Putamen (tissue), 1 donor: ENCODE measurements at regions not wholly inside any gene's neighbourhood (a gene's known extent, or its start where the extent isn't known, plus 50 kb on each side); places are given as distances from the start of the nearest gene placed in this dataset.

Source experiments
- DNase-seq: peaks from one replicate; pipeline ENCODE4 v3.0.0-alpha.2; 2016; ENCODE audit warnings: low spot score

GRCh38 chr4:125693228-125693627, 378.5 kb downstream of the FAT4 start:
- DNase-seq = no peak

GRCh38 chr4:125702406-125702805, 387.7 kb downstream of the FAT4 start:
- no peak for DNase-seq

GRCh38 chr4:125703443-125703842, 388.7 kb downstream of the FAT4 start:
- no peak for DNase-seq

- no peak for DNase-seq
These were observed 390.0 kb downstream of the FAT4 start for GRCh38 chr4:125704726-125705125.

- no peak for DNase-seq
These were observed 390.9 kb downstream of the FAT4 start for GRCh38 chr4:125705681-125706080.

GRCh38 chr4:125707397-125707796, 392.6 kb downstream of the FAT4 start:
- DNase-seq = no peak

GRCh38 chr4:125710766-125711165, 396.0 kb downstream of the FAT4 start:
- no peak for DNase-seq

GRCh38 chr4:125714049-125714448, 399.3 kb downstream of the FAT4 start:
- DNase-seq = no peak

- DNase-seq = no peak
These were observed 400.1 kb downstream of the FAT4 start for GRCh38 chr4:125714845-125715244.

- DNase-seq = no peak
These were observed 405.2 kb downstream of the FAT4 start for GRCh38 chr4:125719987-125720386.

- no peak for DNase-seq
These were observed 407.3 kb downstream of the FAT4 start for GRCh38 chr4:125722009-125722408.

- DNase-seq = no peak
These were observed 411.3 kb downstream of the FAT4 start for GRCh38 chr4:125725957-125726525.

GRCh38 chr4:125727931-125728330, 413.2 kb downstream of the FAT4 start:
- no peak for DNase-seq

GRCh38 chr4:125728568-125728967, 413.8 kb downstream of the FAT4 start:
- no peak for DNase-seq

- DNase-seq = no peak
These were observed 414.4 kb downstream of the FAT4 start for GRCh38 chr4:125729171-125729570.

- DNase-seq = no peak
These were observed 417.9 kb downstream of the FAT4 start for GRCh38 chr4:125732632-125733031.

GRCh38 chr4:125734504-125734903, 419.7 kb downstream of the FAT4 start:
- no peak for DNase-seq

- no peak for DNase-seq
These were observed 420.3 kb downstream of the FAT4 start for GRCh38 chr4:125735102-125735501.

GRCh38 chr4:125736057-125736456, 421.3 kb downstream of the FAT4 start:
- no peak for DNase-seq

- peak; percentile 7 for DNase-seq
These were observed 425.0 kb downstream of the FAT4 start for GRCh38 chr4:125739760-125740159.

GRCh38 chr4:125741825-125742452, 427.2 kb downstream of the FAT4 start:
- no peak for DNase-seq

GRCh38 chr4:125744891-125745364, 430.2 kb downstream of the FAT4 start:
- DNase-seq = no peak

- DNase-seq = no peak
These were observed 434.6 kb downstream of the FAT4 start for GRCh38 chr4:125749354-125749753.

GRCh38 chr4:125750399-125750798, 435.6 kb downstream of the FAT4 start:
- no peak for DNase-seq
